GM12864 (cell line): ENCODE measurements at regions not wholly inside any gene's neighbourhood (a gene's known extent, or its start where the extent isn't known, plus 50 kb on each side); places are given as distances from the start of the nearest gene placed in this dataset.

Experiments used
- DNase-seq: peaks from one replicate; pipeline ENCODE4 v3.0.0-alpha.2; 2011; ENCODE audit warnings: low read depth
- H3K4me3 ChIP-seq: 2 replicates; pipeline ENCODE4 v1.5.1; 2011; ENCODE audit warnings: mild to moderate bottlenecking, low read depth, low read length, control low read depth
- CTCF ChIP-seq: IDR thresholded peaks from 2 replicates; pipeline ENCODE4 v1.5.1; 2011; ENCODE audit warnings: low read depth, mild to moderate bottlenecking, moderate library complexity, low read length, control low read depth, inconsistent platforms; ENCODE audit errors: missing control alignments

- DNase-seq: no peak
- no peak for TF ChIP-seq CTCF
- no peak overlapping the region for H3K4me3 ChIP-seq
Measured at GRCh38 chr3:30195352-30195751, 411.0 kb upstream of the TGFBR2 start.

GRCh38 chr3:30198162-30198561 lies 408.2 kb upstream of the TGFBR2 start:
- no peak for DNase-seq
- TF ChIP-seq CTCF: no peak
- H3K4me3 ChIP-seq: no peak overlapping the region

- DNase-seq: peak; percentile 3
- no peak overlapping the region for H3K4me3 ChIP-seq
- peak; percentile 63 for TF ChIP-seq CTCF
Measured at GRCh38 chr3:30199096-30199759, 407.2 kb upstream of the TGFBR2 start.

- TF ChIP-seq CTCF: no peak
- H3K4me3 ChIP-seq: no peak overlapping the region
- no peak for DNase-seq
Measured at GRCh38 chr3:30199855-30200254, 406.5 kb upstream of the TGFBR2 start.

GRCh38 chr3:30201715-30202114 lies 404.7 kb upstream of the TGFBR2 start:
- no peak for TF ChIP-seq CTCF

GRCh38 chr3:30203301-30203700 lies 403.1 kb upstream of the TGFBR2 start:
- no peak for TF ChIP-seq CTCF
- DNase-seq: no peak
- no peak overlapping the region for H3K4me3 ChIP-seq

More at GRCh38 chr3:30201715-30202114, 404.7 kb upstream of the TGFBR2 start:
- no peak overlapping the region for H3K4me3 ChIP-seq
- no peak for DNase-seq

GRCh38 chr3:30204126-30204525 lies 402.3 kb upstream of the TGFBR2 start:
- TF ChIP-seq CTCF: no peak
- no peak overlapping the region for H3K4me3 ChIP-seq
- no peak for DNase-seq
